ENCODE measurements at regions not wholly inside any gene's neighbourhood (a gene's known extent, or its start where the extent isn't known, plus 50 kb on each side); places are given as distances from the start of the nearest gene placed in this dataset.
"Not testable (repeated sequence)": the region's sequence is repeated elsewhere in the genome, so short reads cannot be mapped to it uniquely, and the experiment has no call there.

GRCh38 chr4:13994016-13994415 is 366.5 kb upstream of the BOD1L1 start:
- DNase-seq (ENCODE audit: low spot score), result no peak
- no peak for TF ChIP-seq CTCF (IDR thresholded peaks at IDR 0.05)
- ATAC-seq (ENCODE audit: low FRiP score), result no peak

DNA sequence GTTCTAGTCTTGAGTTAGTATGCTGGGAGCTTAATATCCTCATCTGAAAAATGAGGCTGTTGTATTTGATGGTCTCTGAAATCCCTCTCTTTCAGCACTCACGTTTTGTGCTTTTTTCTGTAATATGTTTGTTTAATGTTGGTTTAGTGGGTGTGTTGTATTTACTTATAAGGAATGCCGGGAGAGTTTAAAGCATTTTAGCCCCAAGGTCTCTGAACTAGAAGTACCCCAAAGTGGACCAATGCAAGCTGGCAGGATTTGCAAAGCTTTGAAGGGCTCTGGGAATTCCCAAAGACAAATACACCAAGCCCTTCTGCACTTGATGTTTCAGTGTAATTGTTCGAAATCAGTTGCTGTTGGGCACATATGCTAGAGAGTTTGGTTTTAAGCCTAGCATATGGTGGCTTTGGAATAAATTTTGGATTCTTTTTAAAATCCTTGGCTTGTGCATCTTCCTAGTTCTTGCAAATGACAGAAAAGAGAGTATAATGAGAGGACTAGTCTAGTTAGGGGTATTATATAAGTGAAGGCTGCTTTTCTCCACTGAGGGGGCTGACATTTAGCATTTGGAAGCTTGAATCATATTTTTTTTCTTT is 371.4 kb upstream of the BOD1L1 start:
- no peak for TF ChIP-seq CTCF (IDR thresholded peaks at IDR 0.05)
- no peak for DNase-seq (ENCODE audit: low spot score)
- ATAC-seq (ENCODE audit: low FRiP score), result no peak

GRCh38 chr4:14000091-14000814 is 372.7 kb upstream of the BOD1L1 start:
- TF ChIP-seq CTCF (IDR thresholded peaks at IDR 0.05), result no peak
- ATAC-seq (ENCODE audit: low FRiP score), result no peak
- DNase-seq (ENCODE audit: low spot score), result no peak

DNA sequence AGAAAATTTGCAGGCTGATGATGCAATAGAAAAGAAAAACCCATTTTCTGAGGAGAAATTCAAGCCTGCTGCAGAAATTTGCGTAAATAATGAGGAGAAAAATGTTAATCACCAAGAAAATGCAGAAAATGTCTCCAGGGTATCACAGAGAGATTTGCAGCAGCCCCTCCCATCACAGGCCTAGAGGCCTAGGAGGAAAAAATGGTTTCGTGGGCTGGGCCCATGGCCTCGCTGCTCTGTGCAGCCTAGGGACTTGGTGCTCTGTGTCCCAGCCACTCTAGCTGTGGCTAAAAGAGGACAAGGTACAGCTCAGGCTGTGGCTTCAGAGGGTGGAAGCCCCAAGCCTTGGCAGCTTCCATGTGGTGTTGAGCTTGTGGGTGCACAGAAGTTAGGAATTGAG is 374.8 kb upstream of the BOD1L1 start:
- ATAC-seq (ENCODE audit: low FRiP score); DNase-seq (ENCODE audit: low spot score): not testable (repeated sequence)

GRCh38 chr4:14008494-14008893 is 381.0 kb upstream of the BOD1L1 start:
- ATAC-seq (ENCODE audit: low FRiP score), result no peak
- no peak for TF ChIP-seq CTCF (IDR thresholded peaks at IDR 0.05)

GRCh38 chr4:14018191-14018853 is 390.8 kb upstream of the BOD1L1 start:
- no peak for TF ChIP-seq CTCF (IDR thresholded peaks at IDR 0.05)
- DNase-seq (ENCODE audit: low spot score) (no peak), ATAC-seq (ENCODE audit: low FRiP score) (no peak)

More at GRCh38 chr4:14008494-14008893, 381.0 kb upstream of the BOD1L1 start:
- DNase-seq (ENCODE audit: low spot score), result no peak

DNA sequence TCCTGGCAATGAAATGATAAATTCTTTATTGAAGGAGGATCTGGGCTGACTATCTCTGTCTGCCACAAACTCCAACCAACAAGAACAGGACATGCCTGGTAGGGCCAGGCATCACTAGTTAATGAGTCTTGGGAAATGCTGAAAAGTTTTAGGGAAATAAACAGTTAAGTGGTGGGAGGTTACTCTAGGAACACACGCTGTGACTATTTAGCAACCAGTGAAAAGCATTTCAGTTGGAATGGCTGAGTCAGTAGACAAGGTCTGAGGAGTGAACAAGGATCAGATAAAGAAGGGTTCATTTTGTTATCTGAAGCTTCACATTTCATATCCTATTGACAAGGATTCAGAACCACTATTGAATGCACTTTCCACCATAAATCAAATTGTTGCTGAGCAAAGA is 394.9 kb upstream of the BOD1L1 start:
- no peak for DNase-seq (ENCODE audit: low spot score)
- TF ChIP-seq CTCF (IDR thresholded peaks at IDR 0.05), result no peak
- no peak for ATAC-seq (ENCODE audit: low FRiP score)
